Cardiac muscle cell (in vitro differentiated cells and primary cell): ENCODE measurements at regions not wholly inside any gene's neighbourhood (a gene's known extent, or its start where the extent isn't known, plus 50 kb on each side); places are given as distances from the start of the nearest gene placed in this dataset.
"Not testable (repeated sequence)": the region's sequence is repeated elsewhere in the genome, so short reads cannot be mapped to it uniquely, and the experiment has no call there.

Experiments used
- DNase-seq, 2 donors: peaks; one replicate each; pipeline versions ENCODE4 v3.0.0 to v3.0.0-alpha.2; 2010 to 2017; ENCODE audit warnings: low read depth in 1 of 2, low spot score in 1 of 2
- H3K27ac ChIP-seq: fragments of 200-600 bp; sonication (generic); 2 replicates; pipeline ENCODE4 v1.5.1; 2016
- H3K27me3 ChIP-seq: fragments of 200-600 bp; sonication (generic); 2 replicates; pipeline ENCODE4 v1.6.0; 2016; ENCODE audit warnings: control low read depth
- H3K36me3 ChIP-seq: fragments of 200-600 bp; sonication (generic); 2 replicates; pipeline ENCODE4 v1.5.1; 2016; ENCODE audit warnings: control low read depth
- H3K4me1 ChIP-seq: fragments of 200-600 bp; sonication (generic); 2 replicates; pipeline ENCODE4 v1.8.1; 2017; ENCODE audit warnings: low read depth, mild to moderate bottlenecking, mixed run types
- H3K4me3 ChIP-seq: fragments of 200-600 bp; sonication (generic); 2 replicates; pipeline ENCODE4 v1.5.1; 2016; ENCODE audit warnings: mild to moderate bottlenecking
- H3K9me3 ChIP-seq: fragments of 200-600 bp; sonication (generic); 2 replicates; pipeline ENCODE4 v1.5.1; 2017; ENCODE audit warnings: low read depth, mild to moderate bottlenecking, control low read depth
- TF ChIP-seq, protein P1 (sequence below): IDR thresholded peaks from 2 replicates; pipeline ENCODE4 v1.5.1; 2012; ENCODE audit warnings: low read depth, mild to moderate bottlenecking, low read length

DNA sequence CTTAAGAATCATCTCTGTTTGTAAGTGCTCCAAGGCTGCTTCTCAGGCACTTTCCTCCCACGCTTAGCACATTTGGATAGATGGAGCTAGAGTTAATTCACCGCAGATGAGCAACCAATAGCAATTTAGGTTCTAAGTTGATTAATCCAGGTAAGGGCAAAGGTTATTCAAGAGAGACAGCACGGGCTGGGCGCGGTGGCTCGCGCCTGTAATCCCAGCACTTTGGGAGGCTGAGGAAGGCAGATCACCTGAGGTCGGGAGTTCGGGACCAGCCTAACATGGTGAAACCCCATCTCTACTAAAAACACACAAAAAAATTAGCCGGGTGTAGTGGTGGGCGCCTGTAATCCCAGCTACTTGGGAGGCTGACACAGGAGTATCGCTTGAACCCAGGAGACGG is 54.5 kb upstream of the UNC13C start:
- DNase-seq, H3K36me3 ChIP-seq, H3K4me1 ChIP-seq: not testable (repeated sequence)

DNA sequence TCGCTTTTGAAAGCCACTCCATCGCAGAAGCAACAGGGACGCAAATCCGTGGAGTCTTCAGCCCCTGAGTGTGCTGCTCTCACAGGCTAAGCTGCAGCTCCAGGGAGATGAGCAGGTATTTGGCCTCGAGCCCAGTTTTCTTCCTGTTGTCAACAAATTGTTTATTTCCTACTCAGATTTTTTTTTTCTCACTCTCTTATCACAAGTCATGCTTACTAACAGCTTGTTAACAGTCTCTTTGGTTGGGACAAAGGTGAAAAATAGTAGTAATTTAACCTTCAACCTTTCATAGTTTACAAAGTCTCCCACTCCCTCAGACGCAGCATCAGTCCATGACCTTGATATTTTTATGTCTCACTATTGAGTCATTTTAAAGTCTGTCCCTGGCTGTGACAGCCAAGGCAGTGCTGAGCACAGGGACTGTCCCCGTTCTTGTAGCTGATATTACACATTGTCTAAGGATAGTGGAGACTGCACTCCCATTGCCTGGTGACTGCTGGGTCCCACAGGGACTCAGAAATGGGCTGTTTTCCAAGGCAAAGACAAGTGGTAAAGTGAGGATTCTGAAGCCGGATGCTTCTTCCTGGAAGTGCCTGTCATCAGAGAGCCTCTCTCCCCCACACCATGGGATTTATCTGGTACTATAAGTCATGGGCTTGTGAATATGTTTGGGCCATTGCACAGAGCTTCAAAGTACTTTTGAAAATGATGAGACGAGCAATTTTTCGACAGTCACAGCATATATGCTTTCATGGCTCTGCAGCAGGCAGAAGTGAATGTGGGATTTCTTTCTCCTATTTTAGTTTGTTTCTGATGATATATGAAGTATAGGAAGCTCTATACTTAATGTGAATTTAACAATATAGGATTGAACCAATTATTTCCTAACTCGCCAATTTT is 59.8 kb upstream of the UNC13C start:
- peaks cover 6% of the 10 kb centered on the region for H3K4me1 ChIP-seq
- no peaks in the 10 kb centered on the region for H3K27me3 ChIP-seq
- H3K27ac ChIP-seq = no peak overlapping the region
- peak in 1 of 2 donors; percentile 50 for DNase-seq
- H3K36me3 ChIP-seq = no peaks in the 10 kb centered on the region
- no peak overlapping the region for H3K4me3 ChIP-seq
- no peaks in the 10 kb centered on the region for H3K9me3 ChIP-seq
- TF ChIP-seq, protein P1, sequence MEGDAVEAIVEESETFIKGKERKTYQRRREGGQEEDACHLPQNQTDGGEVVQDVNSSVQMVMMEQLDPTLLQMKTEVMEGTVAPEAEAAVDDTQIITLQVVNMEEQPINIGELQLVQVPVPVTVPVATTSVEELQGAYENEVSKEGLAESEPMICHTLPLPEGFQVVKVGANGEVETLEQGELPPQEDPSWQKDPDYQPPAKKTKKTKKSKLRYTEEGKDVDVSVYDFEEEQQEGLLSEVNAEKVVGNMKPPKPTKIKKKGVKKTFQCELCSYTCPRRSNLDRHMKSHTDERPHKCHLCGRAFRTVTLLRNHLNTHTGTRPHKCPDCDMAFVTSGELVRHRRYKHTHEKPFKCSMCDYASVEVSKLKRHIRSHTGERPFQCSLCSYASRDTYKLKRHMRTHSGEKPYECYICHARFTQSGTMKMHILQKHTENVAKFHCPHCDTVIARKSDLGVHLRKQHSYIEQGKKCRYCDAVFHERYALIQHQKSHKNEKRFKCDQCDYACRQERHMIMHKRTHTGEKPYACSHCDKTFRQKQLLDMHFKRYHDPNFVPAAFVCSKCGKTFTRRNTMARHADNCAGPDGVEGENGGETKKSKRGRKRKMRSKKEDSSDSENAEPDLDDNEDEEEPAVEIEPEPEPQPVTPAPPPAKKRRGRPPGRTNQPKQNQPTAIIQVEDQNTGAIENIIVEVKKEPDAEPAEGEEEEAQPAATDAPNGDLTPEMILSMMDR = no peak

More for the DNA sequence above, 54.5 kb upstream of the UNC13C start:
- H3K27me3 ChIP-seq, H3K4me3 ChIP-seq, H3K9me3 ChIP-seq, H3K27ac ChIP-seq: not testable (repeated sequence)

DNA sequence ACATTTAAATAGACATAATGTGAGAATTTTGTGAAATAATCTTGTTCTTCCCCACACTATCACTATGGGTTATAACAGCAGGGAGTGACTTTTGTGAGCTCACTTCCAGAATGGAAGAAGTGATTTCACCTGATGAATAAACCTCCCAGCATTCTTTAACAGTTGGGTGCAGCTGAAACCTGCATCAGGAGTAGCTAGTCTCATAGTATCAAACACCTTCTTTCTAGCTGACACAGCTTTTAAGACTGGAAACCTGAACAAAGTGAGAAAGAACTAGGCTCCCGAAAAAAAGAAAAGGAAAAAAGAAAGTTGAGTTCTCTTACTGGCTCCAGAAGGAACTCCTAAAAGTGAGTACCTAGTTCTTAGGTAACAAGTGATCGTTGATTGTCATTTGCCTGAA is 61.1 kb upstream of the UNC13C start:
- Histone ChIP-seq H3K4me1 (peaks cover 6% of the 10 kb centered on the region), H3K9me3 (no peaks in the 10 kb centered on the region), H3K27me3 (no peaks in the 10 kb centered on the region), H3K36me3 (no peaks in the 10 kb centered on the region), H3K4me3 (no peak overlapping the region), H3K27ac (no peak overlapping the region)
- TF ChIP-seq, protein P1 = no peak
- no peak for DNase-seq

DNA sequence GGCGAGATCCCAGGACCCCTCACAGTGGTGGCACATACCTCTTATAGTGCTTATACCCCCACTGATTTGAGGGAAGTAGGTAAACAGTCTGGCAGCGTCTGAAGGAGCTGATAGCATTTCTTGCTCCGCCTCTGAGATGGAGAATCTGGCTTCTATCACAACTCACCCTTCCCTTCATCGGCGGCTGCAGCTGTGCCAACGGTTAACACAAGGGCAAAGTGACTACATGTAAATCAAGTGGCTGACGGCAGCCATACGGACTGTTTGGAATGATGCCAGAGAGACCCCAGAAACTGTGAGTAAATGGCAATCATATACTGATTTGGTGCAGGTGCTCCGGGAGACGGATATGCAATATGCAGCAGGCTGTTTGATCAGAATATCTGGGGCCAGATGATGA is 66.8 kb upstream of the UNC13C start:
- Histone ChIP-seq H3K4me1 (no peaks in the 10 kb centered on the region), H3K27me3 (no peaks in the 10 kb centered on the region), H3K9me3 (no peaks in the 10 kb centered on the region), H3K4me3 (no peak overlapping the region), H3K36me3 (no peaks in the 10 kb centered on the region), H3K27ac (no peak overlapping the region)
- TF ChIP-seq, protein P1 = no peak
- peak in 1 of 2 donors; percentile 17 for DNase-seq

DNA sequence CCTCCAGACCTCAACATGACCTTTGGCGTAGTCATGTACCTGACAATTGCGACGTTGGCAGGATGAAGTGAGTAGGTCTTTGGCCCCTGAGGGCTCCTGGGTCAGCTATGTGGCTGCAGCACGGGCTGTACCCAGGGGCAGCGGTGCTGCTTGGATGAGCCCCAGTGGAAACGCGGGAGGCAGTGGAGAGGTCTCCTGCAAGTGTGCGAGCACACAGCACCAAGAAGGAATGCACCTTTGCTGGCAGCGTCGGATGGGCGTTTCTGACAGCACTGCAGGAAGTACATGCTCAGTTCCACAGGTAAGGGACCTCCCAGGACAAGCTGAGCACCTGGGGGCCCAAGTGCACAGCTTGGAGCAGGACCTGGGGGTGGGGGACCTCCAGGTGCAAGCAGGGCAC is 67.4 kb upstream of the UNC13C start:
- TF ChIP-seq, protein P1 = no peak
- H3K4me1 ChIP-seq = no peaks in the 10 kb centered on the region
- H3K27me3 ChIP-seq = no peaks in the 10 kb centered on the region
- H3K36me3 ChIP-seq = no peaks in the 10 kb centered on the region
- H3K27ac ChIP-seq = no peak overlapping the region
- H3K9me3 ChIP-seq = no peaks in the 10 kb centered on the region
- no peak overlapping the region for H3K4me3 ChIP-seq
- no peak for DNase-seq

DNA sequence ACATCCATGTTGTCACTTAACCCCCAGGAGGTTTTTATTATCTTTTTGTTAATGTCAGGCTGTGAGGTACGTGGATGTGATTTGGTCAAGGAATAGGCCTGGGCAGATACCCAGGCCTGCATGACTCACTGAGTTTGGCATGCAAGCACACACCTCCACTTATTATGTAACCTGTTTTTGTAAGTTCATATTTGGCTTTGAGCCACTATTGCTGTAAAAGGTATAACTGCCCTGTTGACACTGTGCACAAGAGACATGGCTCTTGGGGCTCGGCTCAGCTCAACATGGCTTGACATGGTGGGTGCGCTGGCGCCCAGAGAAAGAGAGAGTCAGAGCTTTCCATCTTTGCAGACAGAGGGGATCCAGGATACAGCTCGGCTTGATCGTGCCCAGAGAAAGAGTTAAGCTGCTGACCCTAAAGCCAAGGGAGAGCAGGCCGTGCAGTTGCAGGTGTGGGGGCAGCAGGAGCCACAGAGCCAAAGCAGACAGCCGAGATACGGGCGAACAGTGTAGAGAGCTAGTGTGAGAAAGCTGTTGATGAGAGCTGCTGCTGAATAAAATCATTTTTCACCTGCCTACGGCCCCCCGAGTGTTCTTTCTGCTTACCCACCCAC is 67.9 kb upstream of the UNC13C start:
- no peak for DNase-seq
- Histone ChIP-seq H3K4me1 (no peaks in the 10 kb centered on the region), H3K4me3 (no peak overlapping the region), H3K27me3 (no peaks in the 10 kb centered on the region), H3K9me3 (no peaks in the 10 kb centered on the region), H3K27ac (no peak overlapping the region), H3K36me3 (no peaks in the 10 kb centered on the region)
- TF ChIP-seq, protein P1 = no peak
